ENCODE measurements at regions not wholly inside any gene's neighbourhood (a gene's known extent, or its start where the extent isn't known, plus 50 kb on each side); places are given as distances from the start of the nearest gene placed in this dataset.

DNA sequence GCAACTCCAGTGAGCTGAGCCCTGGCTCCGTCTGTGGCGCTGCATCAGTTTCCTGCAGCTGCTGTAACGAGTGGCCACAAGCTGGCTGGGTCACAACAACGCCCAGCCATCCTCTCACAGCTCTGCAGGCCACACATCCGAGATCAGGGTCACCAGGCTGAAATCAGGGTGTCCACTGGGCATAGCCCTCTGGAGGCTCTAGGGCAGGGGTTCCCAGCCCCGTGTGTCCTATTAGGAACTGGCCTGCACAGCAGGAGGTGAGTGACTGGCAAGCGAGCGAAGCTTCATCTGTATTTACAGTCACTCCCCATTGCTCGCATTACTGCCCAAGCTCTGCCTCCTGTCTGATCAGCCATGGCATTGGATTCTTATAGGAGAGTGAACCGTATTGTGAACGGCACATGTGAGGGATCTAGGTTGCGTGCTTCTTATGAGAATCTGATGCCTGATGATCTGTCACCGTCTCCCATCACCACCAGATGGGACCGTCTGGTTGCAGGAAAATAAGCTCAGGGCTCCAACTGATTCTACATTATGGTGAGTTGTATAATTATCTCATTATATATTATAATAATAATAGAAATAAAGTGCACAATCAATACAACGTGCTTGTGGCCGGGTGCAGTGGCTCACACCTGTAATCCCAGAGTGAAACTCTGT, 176.5 kb downstream of the SEC14L1 start:
- no peak overlapping the region for H3K27ac Mint-ChIP-seq (ENCODE audit: unreplicated experiment)
- H3K36me3 Mint-ChIP-seq (ENCODE audit: low read depth, unreplicated experiment): no peaks in the 10 kb centered on the region
- peaks cover 9% of the 10 kb centered on the region for H3K27me3 Mint-ChIP-seq (ENCODE audit: unreplicated experiment)
- TF ChIP-seq, protein P1, sequence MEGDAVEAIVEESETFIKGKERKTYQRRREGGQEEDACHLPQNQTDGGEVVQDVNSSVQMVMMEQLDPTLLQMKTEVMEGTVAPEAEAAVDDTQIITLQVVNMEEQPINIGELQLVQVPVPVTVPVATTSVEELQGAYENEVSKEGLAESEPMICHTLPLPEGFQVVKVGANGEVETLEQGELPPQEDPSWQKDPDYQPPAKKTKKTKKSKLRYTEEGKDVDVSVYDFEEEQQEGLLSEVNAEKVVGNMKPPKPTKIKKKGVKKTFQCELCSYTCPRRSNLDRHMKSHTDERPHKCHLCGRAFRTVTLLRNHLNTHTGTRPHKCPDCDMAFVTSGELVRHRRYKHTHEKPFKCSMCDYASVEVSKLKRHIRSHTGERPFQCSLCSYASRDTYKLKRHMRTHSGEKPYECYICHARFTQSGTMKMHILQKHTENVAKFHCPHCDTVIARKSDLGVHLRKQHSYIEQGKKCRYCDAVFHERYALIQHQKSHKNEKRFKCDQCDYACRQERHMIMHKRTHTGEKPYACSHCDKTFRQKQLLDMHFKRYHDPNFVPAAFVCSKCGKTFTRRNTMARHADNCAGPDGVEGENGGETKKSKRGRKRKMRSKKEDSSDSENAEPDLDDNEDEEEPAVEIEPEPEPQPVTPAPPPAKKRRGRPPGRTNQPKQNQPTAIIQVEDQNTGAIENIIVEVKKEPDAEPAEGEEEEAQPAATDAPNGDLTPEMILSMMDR (IDR thresholded peaks at IDR 0.05; ENCODE audit: unreplicated experiment): no peak
- H3K4me3 Mint-ChIP-seq (ENCODE audit: unreplicated experiment): no peak overlapping the region
- DNase-seq (ENCODE audit: low spot score): no peak
- H3K4me1 Mint-ChIP-seq (ENCODE audit: unreplicated experiment): peaks cover 22% of the 10 kb centered on the region
- no peaks in the 10 kb centered on the region for H3K9me3 Mint-ChIP-seq (ENCODE audit: unreplicated experiment)

DNA sequence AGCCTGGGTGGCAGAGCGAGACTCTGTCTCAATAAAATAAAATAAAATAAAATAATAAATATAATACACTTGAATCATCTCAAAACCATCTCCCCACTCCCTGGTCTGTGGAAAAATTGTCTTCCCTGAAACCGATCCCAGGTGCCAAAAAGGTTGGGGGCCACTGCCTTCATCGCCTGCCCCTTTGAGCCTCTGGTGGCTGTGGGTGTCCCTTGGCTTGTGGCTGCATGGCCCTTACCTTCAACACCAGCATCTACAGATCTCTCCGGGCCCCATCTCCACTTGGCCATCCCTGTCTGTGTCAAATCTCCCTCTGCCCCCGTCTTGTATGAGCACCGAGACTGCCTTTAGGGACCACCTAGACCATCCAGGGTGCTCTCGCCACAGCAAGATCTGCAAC, 177.3 kb downstream of the SEC14L1 start:
- Mint-ChIP-seq H3K9me3 (ENCODE audit: unreplicated experiment) (no peaks in the 10 kb centered on the region), H3K4me1 (ENCODE audit: unreplicated experiment) (peaks cover 28% of the 10 kb centered on the region), H3K4me3 (ENCODE audit: unreplicated experiment) (no peak overlapping the region), H3K36me3 (ENCODE audit: low read depth, unreplicated experiment) (no peaks in the 10 kb centered on the region), H3K27ac (ENCODE audit: unreplicated experiment) (no peak overlapping the region), H3K27me3 (ENCODE audit: unreplicated experiment) (peaks cover 10% of the 10 kb centered on the region)
- no peak for DNase-seq (ENCODE audit: low spot score)
- TF ChIP-seq, protein P1 (IDR thresholded peaks at IDR 0.05; ENCODE audit: unreplicated experiment): no peak

DNA sequence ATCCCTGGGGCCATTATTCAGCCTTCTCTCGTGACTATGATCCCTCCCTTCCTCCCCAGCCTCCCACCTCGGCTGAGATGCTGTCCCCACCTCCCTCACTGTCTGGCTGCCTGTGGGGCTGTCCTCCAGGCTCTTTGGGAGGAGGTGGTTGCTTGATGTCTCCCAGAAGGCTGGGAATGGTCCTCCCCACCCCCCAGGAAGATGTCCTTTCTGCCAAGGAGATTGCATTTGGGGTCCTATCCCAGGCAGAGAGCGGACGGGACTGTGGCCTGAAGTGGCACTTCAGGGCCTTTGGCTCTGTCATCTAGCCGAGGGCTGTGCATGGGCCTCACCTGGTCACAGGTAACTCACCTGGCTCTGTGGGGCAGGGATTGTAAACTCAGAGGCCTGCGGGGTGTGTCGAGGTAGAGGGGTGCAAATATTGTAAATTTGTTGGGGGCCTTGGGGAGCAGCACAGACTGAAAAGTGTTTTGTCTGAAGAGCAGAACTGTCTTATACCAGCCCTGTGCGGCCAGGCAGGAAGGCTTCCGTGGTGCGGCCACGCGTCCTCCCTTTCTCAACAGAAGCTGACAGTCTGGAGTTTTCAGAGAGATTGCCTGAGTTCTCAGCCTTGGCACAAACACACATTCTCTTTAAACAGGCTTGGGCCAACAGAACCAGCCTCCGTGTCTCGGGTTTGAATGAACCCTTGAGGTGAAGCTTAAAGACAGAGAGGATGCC, 177.9 kb downstream of the SEC14L1 start:
- H3K36me3 Mint-ChIP-seq (ENCODE audit: low read depth, unreplicated experiment): no peaks in the 10 kb centered on the region
- TF ChIP-seq, protein P1 (IDR thresholded peaks at IDR 0.05; ENCODE audit: unreplicated experiment): no peak
- H3K4me1 Mint-ChIP-seq (ENCODE audit: unreplicated experiment): peaks cover 28% of the 10 kb centered on the region
- no peak for DNase-seq (ENCODE audit: low spot score)
- H3K4me3 Mint-ChIP-seq (ENCODE audit: unreplicated experiment): no peak overlapping the region
- H3K9me3 Mint-ChIP-seq (ENCODE audit: unreplicated experiment): no peaks in the 10 kb centered on the region
- H3K27ac Mint-ChIP-seq (ENCODE audit: unreplicated experiment): no peak overlapping the region
- H3K27me3 Mint-ChIP-seq (ENCODE audit: unreplicated experiment): peaks cover 10% of the 10 kb centered on the region

DNA sequence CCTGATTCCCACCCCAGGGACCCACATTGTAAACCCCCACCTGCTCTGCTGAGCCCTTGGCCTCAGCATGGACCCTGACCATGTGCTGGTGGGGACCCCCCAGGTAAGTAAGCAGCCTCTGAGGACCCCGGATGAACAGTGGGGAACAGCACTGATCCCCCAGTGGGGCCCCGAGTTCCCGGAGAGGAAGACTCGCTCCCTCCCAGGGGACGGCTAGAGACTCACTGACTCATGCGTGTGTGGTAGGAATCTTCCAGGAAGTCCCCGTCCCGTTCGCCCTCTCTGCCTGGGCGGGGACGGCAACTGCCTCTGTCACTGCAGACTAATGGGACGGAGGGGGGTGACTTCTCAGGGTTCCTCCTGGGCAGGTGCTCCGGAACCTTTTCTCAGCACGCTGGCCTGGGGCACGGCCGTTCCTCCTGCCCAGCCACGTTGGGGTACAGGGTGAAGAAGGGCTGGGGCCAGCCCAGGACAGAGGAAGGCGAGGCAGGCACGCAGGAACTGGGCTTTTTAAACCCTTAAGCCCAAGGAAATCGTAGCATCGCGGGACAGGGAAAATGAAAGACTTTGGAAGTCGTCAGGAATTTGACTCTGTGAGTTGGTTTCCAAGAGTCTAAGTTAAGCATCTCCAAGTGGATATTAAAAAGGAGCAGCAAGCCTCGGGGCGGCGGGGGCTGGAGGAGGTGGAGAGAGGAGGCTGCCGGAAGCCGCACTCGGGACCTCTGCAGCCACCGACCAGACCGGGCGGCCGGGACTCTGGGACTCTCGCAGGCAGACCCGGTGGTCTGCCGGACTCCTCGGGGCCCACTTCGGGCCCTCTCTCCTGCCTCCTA, 178.7 kb downstream of the SEC14L1 start:
- H3K27ac Mint-ChIP-seq (ENCODE audit: unreplicated experiment): no peak overlapping the region
- no peaks in the 10 kb centered on the region for H3K36me3 Mint-ChIP-seq (ENCODE audit: low read depth, unreplicated experiment)
- TF ChIP-seq, protein P1 (IDR thresholded peaks at IDR 0.05; ENCODE audit: unreplicated experiment): no peak
- no peaks in the 10 kb centered on the region for H3K9me3 Mint-ChIP-seq (ENCODE audit: unreplicated experiment)
- peaks cover 7% of the 10 kb centered on the region for H3K27me3 Mint-ChIP-seq (ENCODE audit: unreplicated experiment)
- no peak for DNase-seq (ENCODE audit: low spot score)
- no peak overlapping the region for H3K4me3 Mint-ChIP-seq (ENCODE audit: unreplicated experiment)
- H3K4me1 Mint-ChIP-seq (ENCODE audit: unreplicated experiment): peaks cover 34% of the 10 kb centered on the region
